Adipocyte (in vitro differentiated cells): ENCODE measurements at regions not wholly inside any gene's neighbourhood (a gene's known extent, or its start where the extent isn't known, plus 50 kb on each side); places are given as distances from the start of the nearest gene placed in this dataset.
"Not testable (repeated sequence)": the region's sequence is repeated elsewhere in the genome, so short reads cannot be mapped to it uniquely, and the experiment has no call there.

Source experiments
- DNase-seq: peaks from one replicate; pipeline ENCODE4 v3.0.0-alpha.2; 2015; ENCODE audit warnings: low read depth
- H3K27me3 ChIP-seq: replicated peaks from 2 replicates; pipeline ENCODE4 v1.7.0; 2013; ENCODE audit warnings: mild to moderate bottlenecking, low read length, moderate library complexity; ENCODE audit not compliant: control insufficient read depth, insufficient read depth
- H3K36me3 ChIP-seq: 2 replicates; pipeline ENCODE4 v1.7.0; 2013; ENCODE audit warnings: low read length, mild to moderate bottlenecking, moderate library complexity; ENCODE audit not compliant: control insufficient read depth, insufficient read depth, severe bottlenecking
- H3K4me1 ChIP-seq: 2 replicates; pipeline ENCODE4 v1.7.0; 2013; ENCODE audit warnings: mild to moderate bottlenecking, low read length, moderate library complexity; ENCODE audit not compliant: control insufficient read depth, insufficient read depth
- H3K4me3 ChIP-seq: 2 replicates; pipeline ENCODE4 v1.7.0; 2013; ENCODE audit warnings: mild to moderate bottlenecking, low read length, moderate library complexity
- H3K9ac ChIP-seq: 2 replicates; pipeline ENCODE4 v1.7.0; 2013; ENCODE audit warnings: mild to moderate bottlenecking, low read length, moderate library complexity
- H3K9me3 ChIP-seq: 2 replicates; pipeline ENCODE4 v1.7.0; 2013; ENCODE audit warnings: mild to moderate bottlenecking, low read length, moderate library complexity; ENCODE audit not compliant: control insufficient read depth

DNA sequence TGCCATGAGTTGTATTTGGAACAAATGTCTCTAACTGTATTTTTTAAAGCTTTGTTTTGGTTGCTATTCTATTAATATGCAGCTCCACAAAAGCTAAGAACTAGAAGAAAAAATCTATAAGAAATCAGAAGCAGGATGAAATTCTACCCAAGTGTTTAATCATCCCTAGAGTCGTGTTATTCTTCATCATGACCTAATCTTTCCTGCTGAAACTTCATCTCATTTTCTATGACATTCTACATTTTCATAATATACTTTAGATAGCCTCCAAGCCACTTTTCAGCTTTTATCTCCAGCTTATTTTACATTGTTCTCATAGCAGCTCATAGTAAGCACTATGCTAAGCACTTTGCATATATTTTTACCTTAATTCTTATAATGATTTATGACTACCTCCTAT, 302.8 kb downstream of the FOXO1 start:
- Histone ChIP-seq H3K4me3 (no peak overlapping the region), H3K4me1 (peaks cover 16% of the 10 kb centered on the region), H3K36me3 (no peaks in the 10 kb centered on the region), H3K9me3 (no peaks in the 10 kb centered on the region), H3K9ac (no peak overlapping the region), H3K27me3 (no peaks in the 10 kb centered on the region)
- no peak for DNase-seq

GRCh38 chr13:40366119-40366518, 300.3 kb downstream of the FOXO1 start:
- H3K27me3 ChIP-seq = no peaks in the 10 kb centered on the region
- no peak for DNase-seq
- H3K36me3 ChIP-seq = no peaks in the 10 kb centered on the region
- no peak overlapping the region for H3K4me3 ChIP-seq
- H3K9ac ChIP-seq = no peak overlapping the region
- H3K9me3 ChIP-seq = no peaks in the 10 kb centered on the region
- peaks cover 19% of the 10 kb centered on the region for H3K4me1 ChIP-seq

DNA sequence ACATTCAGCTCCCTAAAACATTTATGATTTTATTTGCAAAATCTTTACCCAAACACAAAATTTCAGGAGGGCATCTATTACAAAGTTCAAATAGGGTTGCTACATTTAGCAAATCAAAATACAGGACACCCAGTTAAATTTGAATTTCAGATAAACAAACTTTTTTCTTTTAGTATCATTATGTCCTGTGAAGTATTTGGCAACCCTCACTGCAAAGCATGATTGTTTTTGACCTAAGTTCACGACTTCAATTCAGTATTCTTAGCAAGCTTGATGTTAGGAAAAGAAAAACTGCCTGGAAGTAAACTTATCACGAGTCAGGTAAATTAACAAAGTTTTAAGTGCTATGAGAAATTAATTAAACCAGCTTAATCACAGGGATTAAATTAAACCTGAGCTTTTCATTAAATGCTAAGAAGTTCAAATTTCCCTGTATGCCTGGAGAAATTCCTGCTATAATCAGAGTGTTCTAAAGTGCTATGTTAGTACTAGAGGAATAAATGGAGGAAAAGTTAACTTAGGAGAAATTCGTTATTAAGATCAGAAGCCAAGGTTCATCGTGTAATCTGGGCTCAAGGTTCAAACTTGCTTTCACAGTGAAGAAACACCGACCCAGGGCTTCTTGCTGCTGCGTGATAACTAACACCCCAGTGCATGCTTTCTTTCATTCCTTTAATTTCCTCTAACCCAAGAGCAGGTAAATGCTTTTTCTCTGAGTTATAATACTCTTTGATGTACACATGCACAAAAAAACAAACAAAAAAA, 298.1 kb downstream of the FOXO1 start:
- H3K27me3 ChIP-seq = no peaks in the 10 kb centered on the region
- H3K9me3 ChIP-seq = no peaks in the 10 kb centered on the region
- H3K4me1 ChIP-seq = peaks cover 19% of the 10 kb centered on the region
- peak overlapping the region; percentile 20 for H3K4me3 ChIP-seq
- DNase-seq = no peak
- peak overlapping the region; percentile 81 for H3K9ac ChIP-seq
- H3K36me3 ChIP-seq = no peaks in the 10 kb centered on the region

DNA sequence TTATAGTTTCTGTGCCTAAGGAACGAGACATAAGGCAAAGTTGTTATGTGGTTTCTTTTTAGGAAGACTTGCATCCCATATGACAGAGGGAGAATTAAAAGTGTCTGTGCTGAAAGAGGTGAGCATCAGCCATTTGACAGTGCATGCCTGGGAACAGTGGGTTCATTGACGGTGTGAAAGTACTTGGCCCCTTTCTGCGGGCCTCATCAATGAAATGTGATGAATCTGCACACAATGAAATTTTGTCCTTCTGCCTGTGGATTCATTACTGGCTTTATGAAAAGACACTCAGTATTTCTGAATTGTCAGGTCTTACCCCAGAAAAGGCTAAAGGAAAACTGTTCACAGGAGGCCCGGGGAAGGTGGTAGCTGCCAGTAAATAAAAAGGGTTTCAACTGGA, 295.8 kb downstream of the FOXO1 start:
- DNase-seq = no peak
- Histone ChIP-seq H3K4me3 (no peak overlapping the region), H3K27me3 (peaks cover 4% of the 10 kb centered on the region), H3K36me3 (no peaks in the 10 kb centered on the region), H3K9me3 (no peaks in the 10 kb centered on the region), H3K4me1 (peaks cover 25% of the 10 kb centered on the region), H3K9ac (no peak overlapping the region)

- Histone ChIP-seq H3K4me3 (no peak overlapping the region), H3K36me3 (no peaks in the 10 kb centered on the region), H3K27me3 (peaks cover 4% of the 10 kb centered on the region), H3K4me1 (peaks cover 33% of the 10 kb centered on the region), H3K9ac (no peak overlapping the region), H3K9me3 (no peaks in the 10 kb centered on the region)
- DNase-seq = no peak
Observed at GRCh38 chr13:40371531-40372125, 294.8 kb downstream of the FOXO1 start.

DNA sequence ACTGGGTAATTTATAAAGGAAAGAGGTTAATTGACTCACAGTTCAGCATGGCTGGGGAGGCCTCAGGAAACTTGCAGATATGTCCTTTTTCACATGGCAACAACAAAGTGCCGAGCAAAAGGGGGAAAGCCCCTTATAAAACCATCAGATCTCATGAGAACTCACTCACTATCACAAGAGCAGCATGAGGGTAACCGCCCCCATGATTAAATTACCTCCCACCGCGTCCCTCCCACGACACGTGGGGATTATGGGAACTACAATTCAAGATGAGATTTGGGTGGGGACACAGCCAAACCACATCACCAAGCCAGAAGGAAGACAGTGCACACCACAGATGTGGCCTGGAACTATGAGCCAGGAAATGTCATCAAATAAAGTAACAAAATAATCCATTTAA, 292.8 kb downstream of the FOXO1 start:
- H3K27me3 ChIP-seq, H3K4me3 ChIP-seq, H3K9ac ChIP-seq, H3K9me3 ChIP-seq, DNase-seq, H3K36me3 ChIP-seq: not testable (repeated sequence)
- H3K4me1 ChIP-seq = peaks cover 31% of the 10 kb centered on the region

DNA sequence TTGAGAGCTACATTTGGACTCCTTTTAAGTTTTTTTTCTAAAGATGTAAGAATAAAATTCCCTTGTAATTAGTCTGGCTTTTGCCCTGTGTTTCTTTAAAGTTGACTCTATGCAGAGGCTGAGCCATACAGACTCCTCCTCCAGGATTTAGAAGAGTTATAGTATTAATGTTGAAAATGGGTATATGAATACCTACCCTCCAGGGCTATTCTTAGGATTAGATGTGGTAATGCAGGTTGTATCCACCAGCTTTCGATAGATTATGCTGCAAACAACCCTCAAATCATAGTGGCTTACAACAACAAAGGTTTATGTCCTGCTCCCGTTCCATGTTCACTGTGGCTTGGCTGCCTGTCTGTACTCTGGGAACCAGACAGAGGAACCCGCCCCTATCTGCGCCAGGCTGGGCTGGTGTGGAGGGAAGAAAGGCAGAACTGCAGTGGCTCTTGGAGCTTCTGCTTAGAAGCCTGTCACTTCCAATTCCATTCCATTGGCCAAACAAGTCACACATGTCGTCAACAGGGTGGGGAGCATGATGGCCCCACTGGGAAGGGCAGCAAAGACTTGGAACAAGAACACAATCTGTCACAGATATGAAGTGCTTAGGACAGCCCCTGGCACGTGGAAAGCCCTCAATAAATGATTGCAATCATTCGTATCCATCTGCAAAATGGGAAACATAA, 290.8 kb downstream of the FOXO1 start:
- Histone ChIP-seq H3K4me1 (peaks cover 28% of the 10 kb centered on the region), H3K27me3 (peaks cover 4% of the 10 kb centered on the region), H3K9me3 (no peaks in the 10 kb centered on the region), H3K36me3 (no peaks in the 10 kb centered on the region), H3K9ac (peak overlapping the region; percentile 3), H3K4me3 (peak overlapping the region; percentile 5)
- DNase-seq = no peak

GRCh38 chr13:40376296-40376849, 290.1 kb downstream of the FOXO1 start:
- H3K36me3 ChIP-seq = no peaks in the 10 kb centered on the region
- no peaks in the 10 kb centered on the region for H3K9me3 ChIP-seq
- peaks cover 28% of the 10 kb centered on the region for H3K4me1 ChIP-seq
- no peak for DNase-seq
- H3K9ac ChIP-seq = peak overlapping the region; percentile 34
- H3K27me3 ChIP-seq = peaks cover 4% of the 10 kb centered on the region
- no peak overlapping the region for H3K4me3 ChIP-seq

DNA sequence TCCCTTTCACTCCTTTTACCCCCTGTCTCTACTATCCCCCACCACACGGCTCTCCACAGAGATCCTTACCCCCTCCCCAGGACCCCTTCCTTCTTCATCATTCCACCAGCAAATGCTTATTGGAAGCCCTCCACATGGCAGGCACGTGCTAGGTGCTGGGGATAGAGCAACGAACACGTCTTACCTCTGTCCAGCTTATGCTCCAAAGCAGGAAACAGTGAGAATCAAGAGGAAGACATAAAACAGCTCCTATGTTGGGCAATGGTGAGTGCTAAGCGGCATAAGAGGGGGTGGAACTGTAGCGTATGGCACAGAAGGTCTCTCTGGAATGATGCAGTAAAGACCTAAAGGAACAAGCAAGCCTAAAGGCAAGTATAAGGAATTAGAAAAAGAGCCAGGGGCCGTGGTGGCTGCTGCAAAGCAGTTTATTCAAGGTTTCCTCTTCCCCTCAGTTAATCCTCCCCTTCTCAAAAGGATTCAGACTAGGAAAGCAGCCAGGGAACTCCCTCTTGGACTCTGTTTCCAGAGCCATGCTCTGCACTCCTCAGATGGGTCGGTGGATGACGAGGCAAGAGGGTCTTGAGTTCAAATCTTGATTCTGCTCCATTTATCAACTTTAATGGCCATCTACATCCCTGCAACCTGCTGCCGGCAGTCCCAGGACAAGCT, 289.4 kb downstream of the FOXO1 start:
- H3K4me3 ChIP-seq = peak overlapping the region; percentile 43
- H3K9me3 ChIP-seq = no peaks in the 10 kb centered on the region
- peaks cover 28% of the 10 kb centered on the region for H3K4me1 ChIP-seq
- H3K36me3 ChIP-seq = no peaks in the 10 kb centered on the region
- no peak for DNase-seq
- H3K9ac ChIP-seq = peak overlapping the region; percentile 34
- peaks cover 4% of the 10 kb centered on the region for H3K27me3 ChIP-seq

GRCh38 chr13:40377783-40378182, 288.7 kb downstream of the FOXO1 start:
- Histone ChIP-seq H3K36me3 (no peaks in the 10 kb centered on the region), H3K27me3 (peaks cover 4% of the 10 kb centered on the region), H3K9ac (peak overlapping the region; percentile 34), H3K9me3 (no peaks in the 10 kb centered on the region), H3K4me3 (no peak overlapping the region), H3K4me1 (peaks cover 34% of the 10 kb centered on the region)
- DNase-seq = no peak

DNA sequence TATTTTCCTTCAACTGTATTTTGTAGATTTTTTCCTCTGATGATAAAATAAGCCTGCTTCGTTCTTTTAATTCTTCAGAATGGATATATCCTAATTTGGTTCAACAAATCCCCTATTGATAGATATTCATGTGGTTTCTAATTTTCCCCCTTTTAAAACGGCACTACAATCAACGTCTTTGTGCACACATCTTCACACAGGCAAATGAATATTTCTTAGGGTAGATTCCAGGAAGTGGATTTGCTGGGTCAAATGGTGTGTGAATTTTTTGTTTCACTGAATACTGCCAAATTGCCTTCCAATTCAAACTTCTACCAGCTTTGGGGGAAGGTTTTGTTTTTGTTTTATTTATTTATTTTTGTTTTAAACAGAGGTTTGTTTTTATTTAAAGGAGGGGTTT, 287.2 kb downstream of the FOXO1 start:
- Histone ChIP-seq H3K9me3 (no peaks in the 10 kb centered on the region), H3K4me3 (no peak overlapping the region), H3K36me3 (no peaks in the 10 kb centered on the region), H3K4me1 (peaks cover 34% of the 10 kb centered on the region), H3K27me3 (no peaks in the 10 kb centered on the region), H3K9ac (peak overlapping the region; percentile 6)
- DNase-seq = no peak
